CD4-positive, alpha-beta T cell (primary cell): ENCODE measurements at regions not wholly inside any gene's neighbourhood (a gene's known extent, or its start where the extent isn't known, plus 50 kb on each side); places are given as distances from the start of the nearest gene placed in this dataset.

Experiments used
- ATAC-seq: fragments of 200-7000 bp; cut with Tn5 transposase; one replicate; pipeline ENCODE4 v1.10.0; 2022; ENCODE audit warnings: mild to moderate bottlenecking; ENCODE audit not compliant: poor library complexity
- CTCF ChIA-PET: fragments of 350-600 bp; sonication (Branson Sonifier 250); formaldehyde crosslinking; loops from one replicate; lab custom pipeline; 2021; ENCODE audit warnings: antibody characterized with exemption, inconsistent platforms; lab: Charles Lee
- POLR2A ChIA-PET: fragments of 350-600 bp; sonication (Branson Sonifier 250); formaldehyde crosslinking; loops from one replicate; lab custom pipeline; 2021; ENCODE audit warnings: antibody characterized with exemption, inconsistent platforms; lab: Charles Lee
- DNase-seq, 14 experiments: peaks; one replicate each; pipeline ENCODE4 v3.0.0-alpha.2; 2013 to 2020; ENCODE audit warnings: mixed read lengths in 2 of 14
- H3K27ac ChIP-seq, 2 donors: one replicate each; pipeline versions ENCODE4 v1.5.1 to v1.7.0; 2013; ENCODE audit warnings: low read length in 2 of 2, low read depth in 1 of 2, mild to moderate bottlenecking in 1 of 2
- H3K27me3 ChIP-seq, 2 experiments: 1 replicate in 1 of 2; 2 replicates in 1 of 2; pipeline versions ENCODE4 v1.6.1 to v1.7.0; 2013; ENCODE audit warnings: low read length in 2 of 2, control low read depth in 1 of 2, mild to moderate bottlenecking in 1 of 2, moderate library complexity in 1 of 2; ENCODE audit not compliant: insufficient read depth in 2 of 2, control insufficient read depth in 1 of 2
- H3K36me3 ChIP-seq: one replicate; pipeline ENCODE4 v1.6.1; 2013; ENCODE audit warnings: low read length, control low read depth; ENCODE audit not compliant: insufficient read depth
- H3K4me1 ChIP-seq: one replicate; pipeline ENCODE4 v1.6.1; 2013; ENCODE audit warnings: low read length, control low read depth; ENCODE audit not compliant: insufficient read depth
- H3K4me3 ChIP-seq: one replicate; pipeline ENCODE4 v1.5.1; 2013; ENCODE audit warnings: mild to moderate bottlenecking, low read length, moderate library complexity
- H3K9me3 ChIP-seq, 2 experiments: 1 replicate in 1 of 2; 2 replicates in 1 of 2; pipeline versions ENCODE4 v1.6.1 to v1.7.0; 2013; ENCODE audit warnings: low read length in 2 of 2, mild to moderate bottlenecking in 2 of 2, control low read depth in 1 of 2, moderate library complexity in 1 of 2; ENCODE audit not compliant: control insufficient read depth in 1 of 2, insufficient read depth in 1 of 2
- H3K27ac Mint-ChIP-seq: one replicate; pipeline ENCODE4 v1.8.0; 2020; ENCODE audit warnings: mixed read lengths
- H3K27me3 Mint-ChIP-seq: one replicate; pipeline ENCODE4 v1.8.0; 2021; ENCODE audit warnings: mixed read lengths
- H3K36me3 Mint-ChIP-seq: one replicate; pipeline ENCODE4 v1.8.0; 2021; ENCODE audit warnings: low read depth, mixed read lengths
- H3K4me1 Mint-ChIP-seq: one replicate; pipeline ENCODE4 v1.8.0; 2021; ENCODE audit warnings: low read depth, mixed read lengths
- H3K4me3 Mint-ChIP-seq: one replicate; pipeline ENCODE4 v1.8.0; 2020; ENCODE audit warnings: mild to moderate bottlenecking, mixed read lengths
- H3K9me3 Mint-ChIP-seq: one replicate; pipeline ENCODE4 v1.8.0; 2020; ENCODE audit warnings: mixed read lengths
- CTCF ChIP-seq: fragments of 200-600 bp; IDR thresholded peaks from one replicate; pipeline ENCODE4 v1.8.0; 2022; ENCODE audit warnings: antibody characterized with exemption, mild to moderate bottlenecking
- intact Hi-C, 2 experiments: fragments of 100-400 bp; cut with DNase I in 1 of 2; cut with micrococcal nuclease in 1 of 2; formaldehyde crosslinking; loops; one replicate each; pipeline versions ENCODE4 v1.15.1 to v1.9.0; 2023 to 2025; cut with DNase I, micrococcal nuclease

GRCh38 chr22:23494930-23495266 is 85.2 kb downstream of the IGLL1 start:
- ChIA-PET CTCF (no interaction called here), POLR2A (no interaction called here)
- Mint-ChIP-seq H3K27ac (no peak overlapping the region), H3K4me1 (peaks cover 26% of the 10 kb centered on the region), H3K4me3 (no peak overlapping the region), H3K27me3 (no peaks in the 10 kb centered on the region), H3K9me3 (no peaks in the 10 kb centered on the region), H3K36me3 (no peaks in the 10 kb centered on the region)
- H3K27me3 ChIP-seq, result no peaks in the 10 kb centered on the region
- no peak for TF ChIP-seq CTCF
- H3K27ac ChIP-seq, result no peak overlapping the region
- no peaks in the 10 kb centered on the region for H3K36me3 ChIP-seq
- DNase-seq (no peak), ATAC-seq (no peak)
- peaks cover 0 to 5% of the 10 kb centered on the region in 2 experiments for H3K9me3 ChIP-seq
- intact Hi-C loops, result no loop called here
- H3K4me3 ChIP-seq, result no peak overlapping the region
- H3K4me1 ChIP-seq, result no peaks in the 10 kb centered on the region

GRCh38 chr22:23485490-23485889 is 94.6 kb downstream of the IGLL1 start:
- no peaks in the 10 kb centered on the region for H3K4me1 ChIP-seq
- Mint-ChIP-seq H3K9me3 (no peaks in the 10 kb centered on the region), H3K4me1 (peaks cover 14% of the 10 kb centered on the region), H3K27ac (no peak overlapping the region), H3K27me3 (peaks cover 15% of the 10 kb centered on the region), H3K36me3 (no peaks in the 10 kb centered on the region), H3K4me3 (no peak overlapping the region)
- no peaks in the 10 kb centered on the region for H3K9me3 ChIP-seq
- POLR2A ChIA-PET, result no interaction called here
- intact Hi-C loops, result no loop called here
- no peak overlapping the region for H3K4me3 ChIP-seq
- TF ChIP-seq CTCF, result no peak
- no peaks in the 10 kb centered on the region for H3K36me3 ChIP-seq
- DNase-seq (no peak), ATAC-seq (no peak)
- no peak overlapping the region for H3K27ac ChIP-seq
- CTCF ChIA-PET, result no interaction called here
- H3K27me3 ChIP-seq, result no peaks in the 10 kb centered on the region

GRCh38 chr22:23484651-23485050 is 95.4 kb downstream of the IGLL1 start:
- no peaks in the 10 kb centered on the region for H3K9me3 Mint-ChIP-seq
- Histone ChIP-seq H3K9me3 (no peaks in the 10 kb centered on the region), H3K4me3 (no peak overlapping the region), H3K4me1 (no peaks in the 10 kb centered on the region), H3K27ac (no peak overlapping the region), H3K27me3 (no peaks in the 10 kb centered on the region), H3K36me3 (no peaks in the 10 kb centered on the region)
- no peaks in the 10 kb centered on the region for H3K36me3 Mint-ChIP-seq
- DNase-seq (no peak), ATAC-seq (no peak)
- no peak overlapping the region for H3K4me3 Mint-ChIP-seq
- no peak for TF ChIP-seq CTCF
- ChIA-PET CTCF (no interaction called here), POLR2A (no interaction called here)
- intact Hi-C loops, result no loop called here
- peaks cover 15% of the 10 kb centered on the region for H3K27me3 Mint-ChIP-seq
- peaks cover 14% of the 10 kb centered on the region for H3K4me1 Mint-ChIP-seq
- H3K27ac Mint-ChIP-seq, result no peak overlapping the region
